KMS-11 (cell line): ENCODE measurements at regions not wholly inside any gene's neighbourhood (a gene's known extent, or its start where the extent isn't known, plus 50 kb on each side); places are given as distances from the start of the nearest gene placed in this dataset.
A peak's percentile ranks its signal among the peaks of the same experiment; 100 is the strongest.

Source experiments
- H2AFZ ChIP-seq: fragments of 200-600 bp; sonication (generic); 2 replicates; pipeline ENCODE4 v1.6.1; 2016; ENCODE audit warnings: antibody characterized with exemption, mixed run types, low read depth
- H3K27ac ChIP-seq: fragments of 200-600 bp; sonication (generic); 2 replicates; pipeline ENCODE4 v1.6.1; 2016; ENCODE audit warnings: mild to moderate bottlenecking, mixed run types
- H3K27me3 ChIP-seq: fragments of 200-600 bp; sonication (generic); 2 replicates; pipeline ENCODE4 v1.6.1; 2017; ENCODE audit warnings: mild to moderate bottlenecking, low read depth, mixed run types, moderate library complexity; ENCODE audit not compliant: insufficient read depth
- H3K36me3 ChIP-seq: fragments of 200-600 bp; sonication (generic); 2 replicates; pipeline ENCODE4 v1.6.1; 2017; ENCODE audit warnings: mild to moderate bottlenecking, mixed run types; ENCODE audit not compliant: insufficient read depth
- H3K4me1 ChIP-seq: fragments of 200-600 bp; sonication (generic); 2 replicates; pipeline ENCODE4 v1.6.1; 2016; ENCODE audit warnings: mild to moderate bottlenecking, low read depth, mixed run types; ENCODE audit not compliant: poor library complexity, severe bottlenecking
- H3K4me2 ChIP-seq: fragments of 200-600 bp; sonication (generic); 2 replicates; pipeline ENCODE4 v1.7.0; 2016; ENCODE audit warnings: mild to moderate bottlenecking, mixed run types
- H3K4me3 ChIP-seq: fragments of 200-600 bp; sonication (generic); IDR thresholded peaks from 2 replicates; pipeline ENCODE4 v1.6.1; 2017; ENCODE audit warnings: low read depth, low read length, mixed read lengths; ENCODE audit not compliant: insufficient read depth
- H3K79me2 ChIP-seq: fragments of 200-600 bp; sonication (generic); 2 replicates; pipeline ENCODE4 v1.6.1; 2016; ENCODE audit warnings: low read depth, mixed run types; ENCODE audit not compliant: insufficient read depth
- H3K9ac ChIP-seq: fragments of 200-600 bp; sonication (generic); 2 replicates; pipeline ENCODE4 v1.6.1; 2016; ENCODE audit warnings: mild to moderate bottlenecking, mixed run types
- H4K20me1 ChIP-seq: fragments of 200-600 bp; sonication (generic); 2 replicates; pipeline ENCODE4 v1.6.1; 2016; ENCODE audit warnings: mild to moderate bottlenecking, mixed run types; ENCODE audit not compliant: insufficient read depth
- CTCF ChIP-seq: fragments of 200-600 bp; sonication (generic); conservative IDR thresholded peaks from 2 replicates; pipeline ENCODE4 v1.6.1; 2017; ENCODE audit warnings: low read depth, mild to moderate bottlenecking, antibody characterized with exemption, low read length, moderate library complexity, mixed read lengths

- peak overlapping the region; percentile 94 for H3K4me2 ChIP-seq
- H3K27me3 ChIP-seq: no peaks in the 10 kb centered on the region
- H3K9ac ChIP-seq: no peak overlapping the region
- no peak overlapping the region for H3K4me3 ChIP-seq
- H3K4me1 ChIP-seq: peaks cover 49% of the 10 kb centered on the region
- no peaks in the 10 kb centered on the region for H3K79me2 ChIP-seq
- no peak for TF ChIP-seq CTCF
- no peaks in the 10 kb centered on the region for H4K20me1 ChIP-seq
- H2AFZ ChIP-seq: no peak overlapping the region
- no peaks in the 10 kb centered on the region for H3K36me3 ChIP-seq
- peak overlapping the region; percentile 72 for H3K27ac ChIP-seq
These were observed 234.2 kb downstream of the SYK start for GRCh38 chr9:91035825-91036208.

- H3K27me3 ChIP-seq: no peaks in the 10 kb centered on the region
- H3K4me1 ChIP-seq: peaks cover 49% of the 10 kb centered on the region
- no peak for TF ChIP-seq CTCF
- no peaks in the 10 kb centered on the region for H3K79me2 ChIP-seq
- no peak overlapping the region for H3K9ac ChIP-seq
- peak overlapping the region; percentile 94; the same call in 1 of the 2 replicates for H3K4me2 ChIP-seq
- no peaks in the 10 kb centered on the region for H3K36me3 ChIP-seq
- H4K20me1 ChIP-seq: no peaks in the 10 kb centered on the region
- no peak overlapping the region for H2AFZ ChIP-seq
- H3K4me3 ChIP-seq: no peak overlapping the region
- peak overlapping the region; percentile 72 for H3K27ac ChIP-seq
These were observed 234.7 kb downstream of the SYK start for GRCh38 chr9:91036356-91036755.

- Histone ChIP-seq H3K27ac (peak overlapping the region; percentile 72; the same call in 1 of the 2 replicates), H4K20me1 (no peaks in the 10 kb centered on the region), H3K4me3 (no peak overlapping the region), H3K36me3 (no peaks in the 10 kb centered on the region), H3K4me1 (peaks cover 49% of the 10 kb centered on the region), H3K27me3 (no peaks in the 10 kb centered on the region), H2AFZ (no peak overlapping the region), H3K4me2 (no peak overlapping the region), H3K79me2 (no peaks in the 10 kb centered on the region), H3K9ac (no peak overlapping the region)
- no peak for TF ChIP-seq CTCF
These were observed 235.3 kb downstream of the SYK start for GRCh38 chr9:91036826-91037510.

- Histone ChIP-seq H2AFZ (no peak overlapping the region), H3K9ac (no peak overlapping the region), H3K27ac (no peak overlapping the region), H3K27me3 (no peaks in the 10 kb centered on the region), H4K20me1 (no peaks in the 10 kb centered on the region), H3K4me1 (peaks cover 40% of the 10 kb centered on the region), H3K4me2 (no peak overlapping the region), H3K36me3 (no peaks in the 10 kb centered on the region), H3K4me3 (no peak overlapping the region), H3K79me2 (no peaks in the 10 kb centered on the region)
- no peak for TF ChIP-seq CTCF
These were observed 236.2 kb downstream of the SYK start for GRCh38 chr9:91037511-91038482.
